Spleen (tissue), 7 donors: ENCODE measurements at regions not wholly inside any gene's neighbourhood (a gene's known extent, or its start where the extent isn't known, plus 50 kb on each side); places are given as distances from the start of the nearest gene placed in this dataset.
"Not testable (repeated sequence)": the region's sequence is repeated elsewhere in the genome, so short reads cannot be mapped to it uniquely, and the experiment has no call there.

ENCODE experiments used
- POLR2A ChIP-seq, 3 donors: fragments of 450-650 bp; IDR thresholded peaks; one replicate each; pipeline ENCODE4 v1.5.1; 2017; ENCODE audit warnings: antibody characterized with exemption in 3 of 3, mild to moderate bottlenecking in 1 of 3
- POLR2AphosphoS5 ChIP-seq, 3 donors: sonication (generic); formaldehyde crosslinking; IDR thresholded peaks; one replicate each; pipeline ENCODE4 v1.5.1; 2017; ENCODE audit warnings: antibody characterized with exemption in 3 of 3
- TF ChIP-seq, protein P1 (sequence below), 11 experiments: fragments of 200-600 bp in 7 of 11; fragments of 450-650 bp in 4 of 11; sonication (generic) in 4 of 11; IDR thresholded peaks in 8 of 11; conservative IDR thresholded peaks in 3 of 11; 1 replicate in 7 of 11; 2 replicates in 4 of 11; pipeline versions ENCODE4 v1.4.0 to v1.8.0; 2016 to 2021; ENCODE audit warnings: antibody characterized with exemption in 11 of 11, inconsistent platforms in 4 of 11, mild to moderate bottlenecking in 1 of 11
- donor health status: DM: no; HTN: no; CAD: no; lungs with moderate emphysema.
- donor health status: DM: no; HTN: no; CAD: no.
- donor health status: DM: no; HTN: no; CAD: no.

DNA sequence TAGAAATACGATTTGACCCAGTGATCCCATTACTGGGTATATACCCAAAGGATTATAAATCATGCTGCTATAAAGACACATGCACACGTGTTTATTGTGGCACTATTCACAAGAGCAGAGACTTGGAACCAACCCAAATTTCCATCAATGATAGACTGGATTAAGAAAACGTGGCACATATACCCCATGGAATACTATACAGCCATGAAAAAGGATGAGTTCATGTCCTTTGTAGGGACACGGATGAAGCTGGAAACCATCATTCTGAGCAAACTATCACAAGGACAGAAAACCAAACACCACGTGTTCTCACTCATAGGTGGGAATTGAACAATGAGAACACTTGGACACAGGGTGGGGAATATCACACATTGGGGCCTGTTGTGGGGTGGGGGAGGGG is 1665.6 kb downstream of the PCDH9 start:
- TF ChIP-seq, protein P1, sequence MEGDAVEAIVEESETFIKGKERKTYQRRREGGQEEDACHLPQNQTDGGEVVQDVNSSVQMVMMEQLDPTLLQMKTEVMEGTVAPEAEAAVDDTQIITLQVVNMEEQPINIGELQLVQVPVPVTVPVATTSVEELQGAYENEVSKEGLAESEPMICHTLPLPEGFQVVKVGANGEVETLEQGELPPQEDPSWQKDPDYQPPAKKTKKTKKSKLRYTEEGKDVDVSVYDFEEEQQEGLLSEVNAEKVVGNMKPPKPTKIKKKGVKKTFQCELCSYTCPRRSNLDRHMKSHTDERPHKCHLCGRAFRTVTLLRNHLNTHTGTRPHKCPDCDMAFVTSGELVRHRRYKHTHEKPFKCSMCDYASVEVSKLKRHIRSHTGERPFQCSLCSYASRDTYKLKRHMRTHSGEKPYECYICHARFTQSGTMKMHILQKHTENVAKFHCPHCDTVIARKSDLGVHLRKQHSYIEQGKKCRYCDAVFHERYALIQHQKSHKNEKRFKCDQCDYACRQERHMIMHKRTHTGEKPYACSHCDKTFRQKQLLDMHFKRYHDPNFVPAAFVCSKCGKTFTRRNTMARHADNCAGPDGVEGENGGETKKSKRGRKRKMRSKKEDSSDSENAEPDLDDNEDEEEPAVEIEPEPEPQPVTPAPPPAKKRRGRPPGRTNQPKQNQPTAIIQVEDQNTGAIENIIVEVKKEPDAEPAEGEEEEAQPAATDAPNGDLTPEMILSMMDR (IDR thresholded peaks at IDR 0.05 in 8 of 11, conservative IDR thresholded peaks at IDR 0.05 in 3 of 11) = not testable (repeated sequence)
- not testable (repeated sequence) for TF ChIP-seq POLR2AphosphoS5, POLR2A (IDR thresholded peaks at IDR 0.05)
